Transverse colon (tissue), 4 donors: ENCODE measurements at regions not wholly inside any gene's neighbourhood (a gene's known extent, or its start where the extent isn't known, plus 50 kb on each side); places are given as distances from the start of the nearest gene placed in this dataset.

ENCODE experiments used
- CTCF ChIP-seq, 5 experiments: fragments of 200-600 bp in 3 of 5; fragments of 450-650 bp in 2 of 5; sonication (generic) in 3 of 5; IDR thresholded peaks; 1 replicate in 2 of 5; 2 replicates in 3 of 5; pipeline ENCODE4 v1.5.1; 2016 to 2017; ENCODE audit warnings: antibody characterized with exemption in 5 of 5, inconsistent platforms in 3 of 5, mild to moderate bottlenecking in 2 of 5, moderate library complexity in 1 of 5
- POLR2A ChIP-seq: fragments of 450-650 bp; IDR thresholded peaks from one replicate; pipeline ENCODE4 v1.6.1; 2016; ENCODE audit warnings: antibody characterized with exemption, mild to moderate bottlenecking, moderate library complexity
- POLR2AphosphoS5 ChIP-seq, 3 donors: sonication (generic); formaldehyde crosslinking; IDR thresholded peaks; one replicate each; pipeline ENCODE4 v1.6.1; 2016; ENCODE audit warnings: antibody characterized with exemption in 3 of 3

GRCh38 chrX:137236837-137237236, 203.0 kb upstream of the GPR101 start:
- TF ChIP-seq CTCF (IDR thresholded peaks at IDR 0.05) (no peak), POLR2A (no peak), POLR2AphosphoS5 (IDR thresholded peaks at IDR 0.05) (no peak)
